Nephron (organoid): ENCODE measurements at regions not wholly inside any gene's neighbourhood (a gene's known extent, or its start where the extent isn't known, plus 50 kb on each side); places are given as distances from the start of the nearest gene placed in this dataset.

Experiments
- H3K27ac Mint-ChIP-seq, 3 experiments: 2 replicates each; pipeline ENCODE4 v1.8.0; 2020; ENCODE audit warnings: mixed read lengths in 3 of 3, mild to moderate bottlenecking in 2 of 3, moderate library complexity in 1 of 3
- H3K27me3 Mint-ChIP-seq: 2 replicates; pipeline ENCODE4 v1.8.0; 2021; ENCODE audit warnings: low read depth, mild to moderate bottlenecking, moderate library complexity, mixed read lengths
- H3K36me3 Mint-ChIP-seq: 2 replicates; pipeline ENCODE4 v1.8.0; 2020; ENCODE audit warnings: low read depth, mixed read lengths
- H3K4me1 Mint-ChIP-seq: 2 replicates; pipeline ENCODE4 v1.8.0; 2020; ENCODE audit warnings: mixed read lengths
- H3K4me3 Mint-ChIP-seq, 3 experiments: 2 replicates each; pipeline ENCODE4 v1.8.0; 2020; ENCODE audit warnings: mild to moderate bottlenecking in 3 of 3, mixed read lengths in 3 of 3, moderate library complexity in 2 of 3
- H3K9me3 Mint-ChIP-seq: 2 replicates; pipeline ENCODE4 v1.8.0; 2020; ENCODE audit warnings: mixed read lengths
- TF ChIP-seq, protein P1 (sequence below), 3 experiments: fragments of 200-600 bp; sonication (generic); IDR thresholded peaks; one replicate each; pipeline ENCODE4 v1.5.0; 2021; ENCODE audit warnings: antibody characterized with exemption in 3 of 3; ENCODE audit not compliant: unreplicated experiment in 3 of 3

DNA sequence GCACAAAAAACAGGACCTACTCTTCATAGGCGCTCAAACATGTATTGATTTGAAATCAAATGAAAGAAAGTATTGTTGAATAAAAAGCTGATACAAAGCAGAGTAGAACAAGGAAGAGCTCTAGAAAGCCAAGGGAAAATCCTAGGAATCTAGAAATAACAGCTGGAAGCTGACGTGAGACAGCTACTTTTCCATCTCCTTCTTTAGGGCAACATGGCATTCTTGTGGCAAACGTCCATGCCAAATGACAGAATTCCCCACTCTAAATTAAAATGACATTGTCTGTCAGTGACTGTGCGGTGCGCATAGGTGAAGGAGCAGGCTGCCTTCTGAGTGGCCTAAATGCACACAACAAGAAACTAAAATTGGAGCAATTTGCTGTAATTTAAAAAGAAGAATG lies 557.4 kb downstream of the SOX11 start:
- no peaks in the 10 kb centered on the region for H3K4me1 Mint-ChIP-seq
- TF ChIP-seq, protein P1, sequence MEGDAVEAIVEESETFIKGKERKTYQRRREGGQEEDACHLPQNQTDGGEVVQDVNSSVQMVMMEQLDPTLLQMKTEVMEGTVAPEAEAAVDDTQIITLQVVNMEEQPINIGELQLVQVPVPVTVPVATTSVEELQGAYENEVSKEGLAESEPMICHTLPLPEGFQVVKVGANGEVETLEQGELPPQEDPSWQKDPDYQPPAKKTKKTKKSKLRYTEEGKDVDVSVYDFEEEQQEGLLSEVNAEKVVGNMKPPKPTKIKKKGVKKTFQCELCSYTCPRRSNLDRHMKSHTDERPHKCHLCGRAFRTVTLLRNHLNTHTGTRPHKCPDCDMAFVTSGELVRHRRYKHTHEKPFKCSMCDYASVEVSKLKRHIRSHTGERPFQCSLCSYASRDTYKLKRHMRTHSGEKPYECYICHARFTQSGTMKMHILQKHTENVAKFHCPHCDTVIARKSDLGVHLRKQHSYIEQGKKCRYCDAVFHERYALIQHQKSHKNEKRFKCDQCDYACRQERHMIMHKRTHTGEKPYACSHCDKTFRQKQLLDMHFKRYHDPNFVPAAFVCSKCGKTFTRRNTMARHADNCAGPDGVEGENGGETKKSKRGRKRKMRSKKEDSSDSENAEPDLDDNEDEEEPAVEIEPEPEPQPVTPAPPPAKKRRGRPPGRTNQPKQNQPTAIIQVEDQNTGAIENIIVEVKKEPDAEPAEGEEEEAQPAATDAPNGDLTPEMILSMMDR (IDR thresholded peaks at IDR 0.05; ENCODE audit: unreplicated experiment in 3 of 3): no peak
- no peaks in the 10 kb centered on the region for H3K9me3 Mint-ChIP-seq
- no peaks in the 10 kb centered on the region for H3K27me3 Mint-ChIP-seq
- no peak overlapping the region for H3K27ac Mint-ChIP-seq
- H3K36me3 Mint-ChIP-seq: no peaks in the 10 kb centered on the region
- H3K4me3 Mint-ChIP-seq: no peak overlapping the region

DNA sequence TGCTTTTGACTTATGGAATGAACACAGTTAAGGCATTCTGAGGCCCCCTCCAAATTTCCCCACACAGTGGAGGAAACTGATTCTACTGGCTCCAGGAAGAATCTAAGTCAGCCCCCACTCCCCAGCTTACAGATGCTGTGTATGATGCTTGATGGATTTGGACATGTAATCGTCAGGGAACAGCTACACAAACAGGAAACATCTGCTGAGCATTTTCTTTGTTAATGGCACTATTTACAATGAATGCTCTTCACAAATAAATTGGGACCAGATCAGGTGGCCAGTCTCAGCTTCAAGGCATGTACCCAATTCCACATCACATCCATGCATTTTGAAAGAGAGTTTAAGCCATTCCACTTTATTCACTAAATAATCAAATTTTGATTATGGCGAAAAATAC lies 562.3 kb downstream of the SOX11 start:
- no peaks in the 10 kb centered on the region for H3K4me1 Mint-ChIP-seq
- no peaks in the 10 kb centered on the region for H3K27me3 Mint-ChIP-seq
- no peaks in the 10 kb centered on the region for H3K9me3 Mint-ChIP-seq
- no peak overlapping the region for H3K4me3 Mint-ChIP-seq
- H3K27ac Mint-ChIP-seq: no peak overlapping the region
- TF ChIP-seq, protein P1 (IDR thresholded peaks at IDR 0.05; ENCODE audit: unreplicated experiment in 3 of 3): no peak
- no peaks in the 10 kb centered on the region for H3K36me3 Mint-ChIP-seq

DNA sequence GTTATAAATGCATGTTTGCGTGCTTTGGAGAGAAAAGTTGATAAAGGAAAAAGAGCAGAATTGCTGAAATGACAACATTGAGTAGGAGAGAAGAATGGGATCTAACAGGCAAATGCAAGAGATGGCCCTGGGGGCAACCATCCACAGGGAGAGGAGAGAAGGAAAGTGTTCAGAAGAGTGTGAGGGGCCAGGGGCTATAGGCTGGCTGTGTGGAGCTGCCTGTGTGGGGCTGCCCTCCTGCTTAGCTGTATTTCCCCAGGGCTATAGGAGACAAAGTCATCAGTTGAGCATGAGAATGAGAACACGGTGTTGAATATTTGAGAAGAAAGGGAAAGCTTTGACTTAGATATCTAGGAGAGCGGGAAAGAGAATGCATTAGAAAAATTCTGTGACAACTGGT lies 572.0 kb downstream of the SOX11 start:
- no peaks in the 10 kb centered on the region for H3K27me3 Mint-ChIP-seq
- H3K4me1 Mint-ChIP-seq: no peaks in the 10 kb centered on the region
- TF ChIP-seq, protein P1 (IDR thresholded peaks at IDR 0.05; ENCODE audit: unreplicated experiment in 3 of 3): no peak
- no peak overlapping the region for H3K27ac Mint-ChIP-seq
- H3K36me3 Mint-ChIP-seq: no peaks in the 10 kb centered on the region
- H3K9me3 Mint-ChIP-seq: peaks cover 10% of the 10 kb centered on the region
- no peak overlapping the region for H3K4me3 Mint-ChIP-seq

DNA sequence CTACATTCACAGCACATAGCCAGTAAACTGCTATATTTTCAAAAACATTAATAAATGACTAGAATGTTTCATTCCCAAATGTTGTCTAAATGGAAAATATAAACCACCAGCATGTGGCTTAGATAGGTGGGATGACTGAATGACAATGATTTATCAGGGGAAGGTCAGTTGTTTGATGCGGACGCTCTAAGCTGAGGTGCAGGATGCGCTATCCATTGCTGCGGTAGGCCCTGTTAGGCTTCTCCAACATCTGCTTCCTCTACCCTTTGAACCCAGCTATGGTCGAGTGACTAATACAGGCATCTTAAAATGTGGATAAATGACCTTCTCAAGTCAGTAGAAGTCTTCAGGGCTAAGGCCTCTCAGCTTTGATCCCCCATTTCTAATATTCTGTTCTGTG lies 584.2 kb downstream of the CMPK2 start:
- no peak overlapping the region for H3K27ac Mint-ChIP-seq
- no peaks in the 10 kb centered on the region for H3K9me3 Mint-ChIP-seq
- TF ChIP-seq, protein P1 (IDR thresholded peaks at IDR 0.05; ENCODE audit: unreplicated experiment in 3 of 3): no peak
- peaks cover 5% of the 10 kb centered on the region for H3K4me1 Mint-ChIP-seq
- no peaks in the 10 kb centered on the region for H3K36me3 Mint-ChIP-seq
- no peak overlapping the region for H3K4me3 Mint-ChIP-seq
- peaks cover 3% of the 10 kb centered on the region for H3K27me3 Mint-ChIP-seq

DNA sequence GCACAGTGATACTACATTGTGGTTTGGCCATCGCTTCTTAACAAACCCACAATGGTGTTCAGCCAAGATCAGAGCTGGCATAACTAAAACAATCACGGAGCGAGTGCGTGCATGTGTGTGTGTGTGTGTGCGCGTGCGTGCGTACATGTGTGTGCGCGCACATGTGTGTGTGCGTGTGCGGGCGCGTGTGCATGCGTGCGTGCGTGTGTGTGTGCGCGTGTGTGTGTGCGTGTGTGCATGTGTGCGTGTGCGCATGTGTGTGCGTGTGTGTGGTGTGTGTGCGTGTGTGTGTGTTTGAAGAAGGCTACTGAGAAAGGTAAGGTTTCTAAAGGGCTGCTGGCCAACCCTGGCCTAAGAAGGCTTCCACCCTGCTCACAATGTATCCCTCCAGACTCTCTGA lies 582.4 kb downstream of the CMPK2 start:
- Mint-ChIP-seq H3K4me3 (no peak overlapping the region), H3K27ac (no peak overlapping the region), H3K36me3 (no peaks in the 10 kb centered on the region), H3K4me1 (peaks cover 5% of the 10 kb centered on the region), H3K27me3 (peaks cover 3% of the 10 kb centered on the region), H3K9me3 (no peaks in the 10 kb centered on the region)
- TF ChIP-seq, protein P1 (IDR thresholded peaks at IDR 0.05; ENCODE audit: unreplicated experiment in 3 of 3): no peak

DNA sequence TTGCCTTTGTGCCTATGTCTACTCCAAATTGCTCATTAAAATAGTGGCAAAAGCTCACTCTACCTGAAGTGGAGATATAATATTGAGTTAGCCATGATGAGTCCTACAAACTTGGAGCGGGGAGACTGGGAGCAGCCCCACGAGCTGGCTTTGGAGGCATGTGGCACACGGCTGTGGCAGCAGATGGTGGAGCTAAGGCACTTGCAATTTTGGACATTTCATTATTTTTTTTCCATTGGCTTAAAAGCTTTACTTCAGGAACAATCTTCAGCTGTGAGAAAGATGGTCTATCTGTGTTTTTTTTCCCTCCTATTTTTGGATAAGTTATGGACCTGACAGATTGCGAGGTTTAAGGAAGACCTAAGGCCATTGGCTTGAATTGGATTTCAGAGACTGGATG lies 578.3 kb downstream of the CMPK2 start:
- Mint-ChIP-seq H3K4me3 (no peak overlapping the region), H3K9me3 (peaks cover 8% of the 10 kb centered on the region), H3K36me3 (no peaks in the 10 kb centered on the region), H3K27ac (no peak overlapping the region), H3K4me1 (peaks cover 5% of the 10 kb centered on the region), H3K27me3 (peaks cover 3% of the 10 kb centered on the region)
- TF ChIP-seq, protein P1 (IDR thresholded peaks at IDR 0.05; ENCODE audit: unreplicated experiment in 3 of 3): no peak
